Muscle of back (tissue), 3 donors: ENCODE measurements at regions not wholly inside any gene's neighbourhood (a gene's known extent, or its start where the extent isn't known, plus 50 kb on each side); places are given as distances from the start of the nearest gene placed in this dataset.
A peak's percentile ranks its signal among the peaks of the same experiment; 100 is the strongest.

Experiments
- DNase-seq, 3 donors: peaks; one replicate each; pipeline versions ENCODE4 v3.0.0 to v3.0.0-alpha.2; 2013

DNA sequence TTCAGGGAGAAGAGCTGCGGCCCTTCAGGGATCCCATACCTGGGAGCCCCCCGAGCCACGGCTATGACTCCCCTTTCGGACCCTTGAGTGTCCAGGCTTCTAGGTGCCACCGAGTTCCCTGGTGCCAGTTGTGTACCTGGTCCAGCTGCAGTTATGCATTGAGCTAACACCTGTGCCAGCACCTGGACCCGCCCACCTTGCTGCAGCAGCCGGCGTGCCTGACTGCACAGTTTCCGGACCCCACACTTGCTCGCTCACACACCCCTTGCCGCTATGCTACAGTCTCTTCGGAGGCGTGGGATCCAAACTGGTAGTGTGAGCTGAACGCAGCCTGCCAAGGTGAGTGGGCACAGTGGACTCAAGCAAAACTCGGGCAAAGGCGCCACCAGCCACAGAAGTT, 284.5 kb upstream of the ROBO1 start:
- no peak for DNase-seq

DNA sequence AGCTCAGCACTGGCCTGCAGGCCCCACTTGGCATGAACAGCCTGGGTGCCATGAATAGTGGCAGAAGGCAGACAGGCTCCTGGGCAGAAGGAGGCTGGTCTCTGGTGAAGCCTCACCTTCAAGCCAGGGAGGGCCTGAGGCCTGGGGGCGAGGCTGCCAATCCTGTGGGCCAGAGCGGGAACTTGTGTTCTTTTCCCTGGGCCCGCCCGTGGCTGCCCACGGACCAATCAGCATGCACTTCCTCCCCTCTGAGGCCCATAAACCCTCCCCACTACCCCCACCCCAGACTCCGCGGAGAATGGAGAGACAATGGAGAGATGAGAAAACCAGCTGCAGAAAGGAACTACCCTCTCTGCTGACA, 283.8 kb upstream of the ROBO1 start:
- DNase-seq: no peak

DNA sequence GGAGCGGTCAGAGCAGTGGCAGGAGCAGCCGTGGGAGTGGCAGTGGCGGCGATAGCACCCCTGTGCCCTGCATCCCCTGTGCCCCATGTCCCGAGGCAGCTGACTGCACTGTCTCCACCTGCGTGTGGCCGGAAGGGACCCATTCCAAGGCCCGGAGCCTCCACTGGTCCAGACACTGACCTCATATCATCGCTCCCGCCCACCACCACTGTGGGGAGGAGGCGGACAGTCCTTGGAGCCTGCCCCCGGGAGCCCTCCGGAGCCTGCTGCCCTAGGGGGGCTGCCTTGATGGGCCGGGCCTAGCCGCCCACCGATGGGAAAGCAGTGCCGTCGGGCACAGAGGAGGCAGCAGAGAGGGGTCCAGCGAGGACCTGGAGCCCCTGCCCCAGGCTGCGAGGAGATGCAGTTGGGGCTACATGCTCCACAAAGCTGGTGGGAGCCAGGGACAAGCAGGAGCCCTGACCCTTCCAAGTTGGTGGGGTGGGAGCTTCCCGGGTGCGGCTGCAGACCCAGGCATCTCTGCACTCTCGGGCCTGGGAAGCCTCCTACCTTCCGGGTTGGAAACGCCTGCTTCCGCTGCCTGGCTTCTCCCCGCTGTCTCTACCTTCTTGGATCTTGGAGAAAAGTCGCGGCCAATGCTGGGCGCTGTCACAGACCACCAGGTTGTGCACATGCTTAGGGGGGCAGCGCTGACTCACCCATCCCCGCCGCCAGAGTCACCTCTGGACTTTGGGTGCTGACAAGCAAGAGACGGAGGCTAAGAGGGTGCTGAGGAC, 283.2 kb upstream of the ROBO1 start:
- DNase-seq: no peak

DNA sequence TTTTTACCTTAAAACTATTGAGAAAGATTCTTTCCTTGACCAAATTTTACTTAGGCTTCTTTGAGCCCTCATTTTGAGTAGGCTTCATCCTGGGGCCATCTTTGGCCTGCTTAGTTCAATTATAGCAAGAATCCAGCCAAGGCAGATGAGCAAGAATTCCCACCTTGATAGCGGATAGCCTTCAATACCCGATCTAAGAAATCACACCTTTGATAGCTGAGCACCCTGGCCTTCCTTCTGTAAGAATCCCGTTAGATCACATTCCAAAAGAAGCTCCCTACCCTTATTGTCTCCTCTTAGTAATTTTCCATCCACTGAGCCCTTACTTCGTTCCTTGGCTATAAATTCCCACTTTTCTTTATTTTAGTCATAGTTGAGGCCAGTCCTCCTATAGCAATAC, 275.4 kb upstream of the ROBO1 start:
- no peak for DNase-seq

DNA sequence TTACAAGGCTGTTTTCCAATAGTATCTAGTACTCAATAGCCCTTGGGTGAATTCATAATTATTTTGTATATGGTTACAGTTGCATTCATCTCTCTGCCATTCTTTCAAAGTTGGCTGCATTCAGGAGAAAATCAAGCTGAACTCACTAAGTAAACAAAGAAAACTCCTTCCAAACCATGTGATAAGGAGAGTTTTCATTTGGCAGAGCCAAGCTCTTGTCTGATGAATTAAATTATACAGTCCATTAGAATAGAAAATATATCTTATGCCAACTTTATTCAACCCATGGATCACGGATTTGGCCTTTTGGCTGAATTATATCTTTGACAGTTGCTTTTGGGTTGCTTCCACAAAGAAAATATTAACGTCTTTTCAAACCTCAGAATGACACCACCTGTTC, 272.3 kb upstream of the ROBO1 start:
- DNase-seq: no peak

DNA sequence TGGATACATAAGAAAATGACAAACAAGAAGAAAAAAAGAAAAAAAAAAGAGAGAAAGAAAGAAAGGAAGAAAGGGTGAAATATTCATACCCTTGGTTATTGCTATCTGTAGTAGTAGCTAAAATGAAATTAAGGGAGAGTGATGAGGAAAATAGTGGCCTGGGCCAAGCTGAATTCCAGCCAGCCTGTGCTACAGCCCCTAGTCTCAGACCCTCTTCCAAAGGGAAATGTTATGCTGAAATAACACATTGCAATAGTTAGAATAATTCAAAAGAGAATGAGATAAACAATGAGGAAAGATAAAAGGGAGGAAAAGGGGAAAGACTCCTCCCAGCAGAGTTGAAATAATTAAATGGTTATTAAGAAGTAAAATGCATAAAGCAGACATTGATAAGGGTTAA, 268.4 kb upstream of the ROBO1 start:
- DNase-seq: no peak

DNA sequence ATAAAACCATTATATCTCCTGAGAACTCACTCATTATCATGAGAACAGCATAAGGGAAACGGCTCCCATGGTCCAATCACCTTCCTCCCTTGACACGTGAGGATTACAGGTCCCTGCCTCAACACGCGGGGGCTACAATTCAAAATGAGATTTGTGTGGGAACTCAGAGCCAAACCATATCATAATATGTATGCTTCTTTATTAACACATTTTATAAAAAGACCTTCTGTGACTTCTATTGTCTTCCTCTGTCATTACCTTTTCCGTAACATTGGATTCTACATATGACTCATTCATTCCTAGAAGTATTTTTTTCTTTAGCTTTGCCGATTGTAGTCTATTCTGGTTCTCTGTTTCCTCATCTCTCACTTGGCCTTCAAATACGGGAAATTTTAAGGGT, 267.2 kb upstream of the ROBO1 start:
- DNase-seq: no peak

DNA sequence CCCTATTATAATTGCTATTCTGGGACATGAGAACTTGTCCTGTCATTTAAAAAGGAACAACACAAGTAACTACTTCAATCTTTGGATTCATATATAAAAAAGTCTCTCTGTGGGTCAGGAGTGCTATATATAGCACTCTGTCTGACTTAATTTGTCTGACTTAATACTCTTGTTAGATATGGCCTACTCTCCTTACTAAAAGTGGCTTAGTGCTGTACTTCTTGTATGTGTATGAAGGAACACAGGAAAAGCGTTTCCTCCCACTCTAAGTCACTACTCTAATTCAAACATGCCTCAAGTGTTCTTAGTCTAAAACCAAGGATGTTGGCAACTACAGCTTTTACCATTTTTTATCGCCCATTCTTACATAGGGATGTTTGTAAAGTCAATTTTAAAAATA, 255.2 kb upstream of the ROBO1 start:
- no peak for DNase-seq

DNA sequence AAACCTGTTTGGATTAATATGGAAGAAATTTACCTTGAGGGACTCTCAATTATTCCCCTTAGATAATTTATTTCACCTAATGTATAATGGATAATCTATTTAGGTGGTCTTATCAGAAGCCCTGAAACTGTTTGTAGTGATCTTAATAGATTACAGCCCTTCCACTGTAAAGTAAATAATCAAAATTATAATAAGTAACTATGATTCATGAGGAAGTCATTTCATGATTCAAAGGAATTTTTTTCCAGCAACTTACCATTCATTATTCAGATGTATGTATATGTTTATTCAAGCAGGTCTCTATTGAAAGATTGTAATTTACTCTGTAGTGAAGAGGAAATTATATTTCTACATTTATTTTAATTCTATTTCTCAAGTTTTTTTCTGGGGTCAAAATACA, 250.6 kb upstream of the ROBO1 start:
- DNase-seq: no peak

DNA sequence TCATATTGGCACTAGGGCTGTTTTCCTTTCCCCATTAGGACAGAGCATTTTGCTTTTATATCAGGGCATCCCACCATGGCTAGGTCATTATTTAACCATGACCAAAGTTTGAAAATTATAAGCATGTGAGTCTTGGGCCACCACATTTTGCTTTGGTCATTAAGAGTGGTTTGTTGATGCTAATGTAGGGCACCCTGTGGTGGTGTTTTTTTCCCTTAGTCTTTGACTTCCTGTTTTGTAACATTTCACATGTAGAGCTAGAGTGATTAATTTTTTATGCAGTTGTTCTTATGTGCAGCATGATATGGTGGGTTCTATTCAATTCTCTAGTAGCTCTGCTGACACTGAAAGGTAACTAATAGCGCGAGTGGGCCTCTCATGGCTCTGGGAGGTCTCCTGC, 249.6 kb upstream of the ROBO1 start:
- DNase-seq: no peak

DNA sequence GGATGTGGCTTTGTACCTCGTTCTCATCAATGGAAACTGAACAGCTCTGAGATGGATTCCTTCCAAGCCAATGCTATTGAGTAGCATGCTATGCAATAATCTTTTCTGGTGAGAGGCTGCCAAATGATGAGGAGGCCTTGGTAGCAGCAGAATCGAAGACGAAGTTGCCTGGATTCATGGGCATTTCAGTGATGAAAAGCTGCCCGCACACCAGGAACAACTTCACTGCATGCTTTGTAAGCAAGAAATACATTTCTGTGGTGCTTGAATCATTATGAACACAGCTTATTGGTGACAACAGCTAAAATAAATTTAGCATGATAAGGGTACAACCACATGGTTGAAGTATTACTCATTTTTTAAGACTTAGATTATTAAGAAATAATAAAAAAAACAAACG, 246.8 kb upstream of the ROBO1 start:
- no peak for DNase-seq

DNA sequence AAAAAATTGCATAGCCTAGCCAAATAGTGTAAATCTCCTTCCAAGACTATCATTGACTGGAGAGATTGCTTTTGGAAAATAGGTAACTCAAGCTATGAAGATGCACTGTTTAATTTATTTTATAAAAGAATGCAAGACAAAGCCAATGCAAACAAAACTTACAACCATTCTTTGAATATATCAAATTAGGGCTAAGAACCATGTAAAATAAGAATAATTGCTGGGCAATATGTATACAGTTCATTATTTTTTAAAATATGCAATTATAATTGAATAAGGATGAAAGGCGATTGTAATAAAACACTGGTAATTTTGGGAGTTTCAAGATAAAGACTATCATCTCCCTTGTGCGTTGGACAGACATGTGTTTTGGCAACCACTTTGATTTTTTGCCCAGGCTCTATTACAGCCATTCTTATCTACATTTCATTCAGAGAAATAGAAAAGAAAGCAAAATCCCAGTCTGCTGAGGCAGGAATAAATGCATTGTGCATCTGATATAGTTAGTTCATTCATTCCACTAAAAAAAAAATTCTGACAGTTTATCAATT, 242.3 kb upstream of the ROBO1 start:
- DNase-seq: no peak

DNA sequence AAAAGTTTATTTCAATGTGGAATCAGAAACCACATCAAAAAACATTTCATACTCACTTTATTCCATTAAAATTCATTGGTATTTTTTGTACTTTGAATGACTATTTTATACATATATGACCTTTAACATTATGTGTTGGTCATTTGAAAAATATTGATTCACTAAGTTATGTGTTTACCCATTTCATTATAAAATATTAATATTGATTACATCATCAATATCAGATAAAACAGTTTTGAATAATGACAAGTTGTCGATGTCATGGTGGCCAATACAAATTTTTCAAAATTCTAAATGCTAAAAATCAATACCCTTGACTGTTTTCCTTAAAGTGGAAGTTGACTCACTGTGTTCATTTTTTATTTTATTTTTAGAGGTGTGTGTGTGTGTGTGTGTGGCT, 239.7 kb upstream of the ROBO1 start:
- DNase-seq: no peak

DNA sequence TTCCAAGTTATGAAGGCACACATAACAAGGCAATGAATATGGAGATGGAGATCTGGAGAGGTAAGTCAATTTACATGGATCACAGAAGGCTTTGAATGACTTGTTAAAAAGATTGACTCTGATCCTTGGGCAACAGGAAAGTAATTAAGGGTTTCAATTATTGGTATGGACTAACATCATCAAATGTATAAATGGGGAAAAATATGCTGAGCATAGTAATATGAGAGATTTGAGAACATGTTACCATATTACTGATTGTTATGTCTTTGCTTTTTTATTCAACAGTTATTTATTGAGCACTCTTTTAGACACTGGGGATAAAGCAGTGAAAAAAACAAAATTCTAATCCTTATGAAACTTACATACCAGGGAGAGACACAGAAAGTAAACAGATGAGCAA, 238.5 kb upstream of the ROBO1 start:
- DNase-seq: no peak

DNA sequence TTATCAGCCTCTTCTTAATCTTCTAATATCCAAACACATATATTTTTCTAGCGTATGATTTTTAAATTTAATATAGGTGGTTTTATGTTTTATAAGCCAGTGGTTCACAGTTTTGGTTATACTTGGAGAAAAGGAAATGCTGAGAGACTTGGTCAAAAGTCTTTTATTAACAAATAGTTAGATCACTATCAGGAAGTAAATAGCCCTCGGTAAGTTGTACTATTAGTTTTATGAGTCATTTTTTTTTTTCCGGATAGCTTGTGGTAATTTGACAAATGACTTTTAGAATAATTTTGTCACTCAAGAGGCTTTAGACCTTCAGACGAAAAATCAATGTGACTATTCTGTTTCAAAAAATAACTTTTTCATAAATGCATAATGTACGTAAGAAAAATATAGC, 232.2 kb upstream of the ROBO1 start:
- DNase-seq: no peak

DNA sequence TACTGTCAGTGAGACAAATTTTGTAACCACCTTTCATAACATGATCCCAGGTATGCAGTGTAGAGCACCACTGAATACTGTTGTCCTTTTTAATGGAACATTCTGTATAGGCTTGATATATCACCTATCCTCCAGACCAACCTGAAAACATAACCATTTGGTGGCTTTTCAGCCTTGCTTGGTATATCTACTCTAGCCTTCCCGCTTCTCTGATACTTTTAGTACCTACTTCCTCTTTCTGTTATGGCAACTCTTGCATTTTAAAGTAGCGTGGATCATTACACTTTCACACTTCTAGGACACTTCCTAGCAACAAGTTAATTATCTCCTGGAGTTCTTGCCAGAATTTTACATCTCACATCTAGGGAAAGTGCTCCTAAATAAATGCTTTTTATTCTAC, 226.6 kb upstream of the ROBO1 start:
- DNase-seq: no peak

DNA sequence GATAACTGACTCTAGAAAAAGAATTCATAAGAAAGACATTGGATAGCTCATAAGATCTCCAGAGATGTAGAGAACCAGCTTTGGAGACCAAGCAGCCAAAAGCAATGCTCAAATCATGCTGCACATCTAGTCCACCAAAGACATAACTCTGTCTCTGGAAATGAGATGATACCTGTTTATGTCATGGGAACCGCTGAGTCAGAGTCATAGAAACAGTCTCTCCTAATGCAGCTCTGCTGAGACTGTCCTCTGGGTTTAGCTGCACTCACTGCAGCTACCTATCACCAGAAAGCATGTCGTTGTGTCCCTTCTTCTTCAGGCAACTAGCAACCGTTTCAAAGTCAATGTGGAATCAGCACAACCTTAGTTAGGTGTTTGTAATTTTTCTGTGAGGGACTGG, 218.5 kb upstream of the ROBO1 start:
- DNase-seq: no peak

DNA sequence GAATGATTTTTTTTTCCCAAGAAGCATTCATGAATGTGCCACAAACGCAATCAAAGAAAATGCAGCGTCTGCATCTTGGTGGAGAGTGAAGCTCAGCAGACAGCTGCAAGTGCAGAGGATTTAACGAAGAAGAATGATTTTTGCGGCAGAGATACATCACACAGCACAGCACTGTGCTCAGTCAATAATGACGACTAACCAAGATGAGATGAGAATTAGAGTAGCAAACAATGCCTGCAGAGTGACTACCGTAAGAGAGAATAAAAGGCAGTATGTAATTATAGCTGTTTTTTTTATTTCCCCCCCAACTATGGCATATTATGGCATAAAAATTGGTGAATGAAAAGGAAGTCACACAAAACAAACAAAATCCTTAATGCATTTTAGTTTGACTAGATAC, 218.0 kb upstream of the ROBO1 start:
- no peak for DNase-seq

DNA sequence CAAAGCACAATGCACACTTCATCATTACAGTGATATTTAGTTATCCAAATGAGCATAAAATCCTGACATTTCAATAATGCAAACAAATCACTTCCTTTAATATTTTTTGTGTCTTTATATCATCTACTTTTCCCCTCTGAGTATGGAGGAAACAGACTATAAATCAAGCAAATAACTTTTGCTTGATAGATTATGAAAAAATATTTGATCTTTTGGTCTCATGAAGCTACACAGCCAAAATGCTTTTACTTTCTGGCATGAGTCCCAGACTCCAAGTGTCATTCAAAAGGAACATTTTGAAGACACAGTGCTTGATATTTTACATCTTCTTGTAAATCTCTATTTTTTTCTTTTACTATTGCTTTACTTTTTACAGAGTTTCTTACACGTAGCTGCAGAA, 215.3 kb upstream of the ROBO1 start:
- DNase-seq: peak; percentile 2 to 7 (median 2)

DNA sequence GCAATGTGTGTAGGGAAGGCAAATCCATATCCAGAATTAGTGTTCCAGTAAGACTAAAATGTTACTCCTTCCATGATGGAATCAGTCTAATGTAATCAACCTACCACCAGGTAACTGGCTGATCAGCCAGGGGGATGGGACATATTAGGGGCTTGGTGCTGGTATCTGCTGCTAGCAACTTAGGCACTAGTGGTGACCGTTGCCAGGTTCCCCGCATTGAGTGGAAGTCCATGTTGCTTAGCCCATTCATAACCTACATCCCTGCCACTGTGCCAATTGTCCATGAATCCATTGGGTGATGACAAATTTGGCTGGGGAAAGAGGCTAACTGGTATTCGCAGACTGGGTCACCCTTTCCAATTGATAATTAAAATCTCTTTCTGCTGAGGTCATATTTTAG, 212.2 kb upstream of the ROBO1 start:
- no peak for DNase-seq

DNA sequence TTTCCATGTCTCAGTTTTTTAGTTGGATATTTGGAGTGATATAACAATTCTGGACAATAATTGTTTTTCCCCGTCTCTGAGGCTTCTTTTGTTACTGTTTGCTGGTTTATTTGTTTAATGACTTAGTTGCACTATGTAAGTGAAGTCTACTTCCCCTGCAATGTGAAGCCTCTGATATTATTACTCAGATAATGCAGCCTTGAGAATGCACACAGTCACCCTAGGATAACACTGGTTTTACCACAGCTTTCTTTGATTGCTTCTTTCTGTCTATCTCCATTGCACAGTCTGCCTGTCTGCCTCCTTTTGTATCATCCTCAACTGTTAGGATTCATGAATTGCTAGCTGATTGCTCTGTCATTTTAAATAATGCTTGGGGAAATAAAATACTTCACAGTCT, 208.7 kb upstream of the ROBO1 start:
- DNase-seq: no peak

DNA sequence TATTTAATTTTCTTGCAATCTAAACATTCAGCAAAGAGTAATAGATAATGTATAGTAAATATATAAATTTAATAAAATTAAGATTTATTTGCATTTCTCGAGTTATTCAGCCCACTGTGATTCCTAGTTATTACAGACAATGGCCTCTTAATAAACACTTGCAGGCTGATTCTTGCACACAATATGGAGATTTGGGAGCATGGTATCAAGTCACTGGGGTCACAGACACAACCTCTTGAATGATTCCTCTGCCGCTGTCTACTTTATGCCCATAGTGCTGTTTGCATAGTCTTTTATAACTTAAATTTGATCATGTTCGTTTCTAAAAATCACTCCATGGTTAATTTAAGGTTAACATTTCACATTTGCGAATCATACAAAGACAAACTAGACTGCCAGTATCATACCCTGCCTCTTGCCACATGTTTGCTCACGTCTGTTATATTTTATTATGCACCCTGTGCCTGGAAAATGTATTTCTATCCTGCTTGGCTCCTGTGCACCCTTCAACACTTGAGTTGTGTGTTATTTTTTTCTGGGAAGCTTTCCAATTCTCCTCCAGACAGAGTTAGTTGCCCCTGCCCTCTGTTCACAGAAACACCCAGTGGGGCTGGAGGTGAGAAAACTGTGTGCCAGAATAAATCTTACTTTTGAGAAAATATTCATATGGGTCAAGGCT, 206.3 kb upstream of the ROBO1 start:
- peak in 1 of 3 donors; percentile 2 for DNase-seq

DNA sequence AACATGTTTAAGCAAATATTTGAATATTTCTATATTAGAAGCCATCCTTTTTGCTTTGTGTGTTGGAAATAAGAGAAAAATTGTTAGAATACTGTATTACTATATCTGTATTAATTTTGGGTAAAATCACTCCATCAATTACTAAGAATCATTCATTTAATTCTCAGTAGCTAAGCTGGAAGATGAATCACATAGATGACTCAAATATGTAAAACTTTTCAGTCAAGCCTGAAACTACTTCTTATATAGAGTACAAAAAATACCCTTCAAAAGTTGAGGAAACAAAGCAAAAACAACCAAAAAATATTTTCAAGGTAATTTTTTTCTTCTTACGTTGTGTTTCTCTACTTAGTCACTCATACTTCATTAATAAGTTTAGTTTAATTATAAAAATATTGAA, 205.7 kb upstream of the ROBO1 start:
- DNase-seq: no peak

DNA sequence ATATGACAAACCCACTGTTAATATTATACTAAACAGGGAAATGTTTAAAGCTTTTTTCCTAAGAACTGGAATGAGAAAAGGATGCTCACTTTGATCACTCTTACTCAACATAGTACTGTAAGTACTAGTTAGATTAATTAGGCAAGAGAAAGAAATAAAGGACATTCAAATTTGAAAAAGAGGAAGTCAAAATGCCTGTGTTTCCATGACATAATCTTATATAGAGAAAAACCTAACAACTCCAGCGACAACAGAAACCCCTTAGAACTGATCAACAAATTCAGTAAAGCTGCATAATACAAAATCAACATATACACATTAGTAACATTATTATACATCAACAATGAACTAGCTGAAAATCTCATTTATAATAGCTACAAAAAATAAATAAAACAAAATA, 200.6 kb upstream of the ROBO1 start:
- DNase-seq: no peak
